H1 (cell line): ENCODE measurements at regions not wholly inside any gene's neighbourhood (a gene's known extent, or its start where the extent isn't known, plus 50 kb on each side); places are given as distances from the start of the nearest gene placed in this dataset.

Experiments
- CTCF ChIA-PET: fragments of 300-600 bp; sonication (Branson Sonifier 250); formaldehyde crosslinking; loops from one replicate; lab custom pipeline; 2021; ENCODE audit not compliant: partially characterized antibody; lab: Charles Lee
- POLR2A ChIA-PET: fragments of 300-600 bp; sonication (Branson Sonifier 250); formaldehyde crosslinking; loops from one replicate; lab custom pipeline; 2021; ENCODE audit warnings: inconsistent platforms; ENCODE audit not compliant: partially characterized antibody; lab: Charles Lee
- DNase-seq, 2 experiments: peaks; one replicate each; pipeline versions ENCODE4 v3.0.0 to v3.0.0-alpha.2; 2010 to 2022; ENCODE audit warnings: low spot score in 2 of 2, low read depth in 1 of 2, mixed read lengths in 1 of 2
- FAIRE-seq: peaks from 2 replicates; lab custom pipeline; 2011; peaks lifted over from hg19 to GRCh38; lab: Jason Lieb, UNC
- H2AFZ ChIP-seq: 2 replicates; pipeline ENCODE4 v1.8.1; 2012; ENCODE audit warnings: low read length, inconsistent platforms
- H2AK5ac ChIP-seq: 2 replicates; pipeline ENCODE4 v1.6.1; 2013; ENCODE audit warnings: low read depth, low read length
- H2BK120ac ChIP-seq: replicated peaks from 2 replicates; pipeline ENCODE3; 2013; ENCODE audit warnings: low read depth, low read length, inconsistent platforms
- H2BK12ac ChIP-seq: 2 replicates; pipeline ENCODE4 v1.6.1; 2013; ENCODE audit warnings: low read depth, low read length
- H2BK15ac ChIP-seq: 2 replicates; pipeline ENCODE4 v1.6.1; 2013; ENCODE audit warnings: low read length
- H2BK20ac ChIP-seq: 2 replicates; pipeline ENCODE4 v1.6.1; 2013; ENCODE audit warnings: low read length
- H2BK5ac ChIP-seq: 2 replicates; pipeline ENCODE4 v1.6.1; 2013; ENCODE audit warnings: low read depth, low read length
- H3K14ac ChIP-seq: 2 replicates; pipeline ENCODE4 v1.6.1; 2013; ENCODE audit warnings: inconsistent platforms; ENCODE audit not compliant: insufficient read length
- H3K18ac ChIP-seq: 2 replicates; pipeline ENCODE4 v1.6.1; 2013; ENCODE audit warnings: low read length; ENCODE audit errors: extremely low read depth
- H3K23ac ChIP-seq: 2 replicates; pipeline ENCODE4 v1.6.1; 2013; ENCODE audit warnings: inconsistent platforms; ENCODE audit not compliant: insufficient read length
- H3K23me2 ChIP-seq: 2 replicates; pipeline ENCODE4 v1.6.1; 2013; ENCODE audit warnings: low read depth, low read length
- H3K27ac ChIP-seq: 2 replicates; pipeline ENCODE4 v1.6.1; 2011; ENCODE audit warnings: low read depth, low read length, inconsistent platforms
- H3K27me3 ChIP-seq, 4 experiments: replicated peaks in 1 of 4; 1 replicate in 1 of 4; 2 replicates in 3 of 4; pipeline versions ENCODE4 v1.6.1 to v1.8.1; 2011 to 2013; ENCODE audit warnings: low read length in 3 of 4, mild to moderate bottlenecking in 3 of 4, inconsistent platforms in 2 of 4, mixed read lengths in 2 of 4, moderate library complexity in 1 of 4; ENCODE audit not compliant: control insufficient read depth in 3 of 4, insufficient read depth in 3 of 4; ENCODE audit errors: extremely low read depth in 1 of 4
- H3K36me3 ChIP-seq, 4 experiments: 2 replicates each; pipeline versions ENCODE4 v1.6.1 to v1.8.1; 2011 to 2013; ENCODE audit warnings: mild to moderate bottlenecking in 4 of 4, low read length in 3 of 4, moderate library complexity in 2 of 4, control low read depth in 1 of 4, inconsistent platforms in 1 of 4; ENCODE audit not compliant: insufficient read depth in 4 of 4, control insufficient read depth in 2 of 4
- H3K4ac ChIP-seq: replicated peaks from 2 replicates; pipeline ENCODE3; 2013; ENCODE audit warnings: low read length, low read depth, mixed read lengths, inconsistent platforms; ENCODE audit not compliant: insufficient read length
- H3K4me1 ChIP-seq, 4 experiments: replicated peaks in 1 of 4; 1 replicate in 1 of 4; 2 replicates in 3 of 4; pipeline versions ENCODE4 v1.6.1 to v1.8.1; 2011 to 2013; ENCODE audit warnings: low read length in 3 of 4, inconsistent platforms in 2 of 4, mixed read lengths in 1 of 4; ENCODE audit not compliant: insufficient read depth in 4 of 4, control insufficient read depth in 3 of 4
- H3K4me2 ChIP-seq, 2 experiments: 2 replicates each; pipeline versions ENCODE4 v1.6.1 to v1.8.1; 2011 to 2013; ENCODE audit warnings: low read depth in 2 of 2, low read length in 2 of 2, control low read depth in 1 of 2, inconsistent platforms in 1 of 2, mild to moderate bottlenecking in 1 of 2; ENCODE audit not compliant: insufficient read depth in 1 of 2
- H3K4me3 ChIP-seq, 4 experiments: fragments of 200-600, 300-600 bp in 1 of 4; sonication (generic), shearing (Covaris generic), sonication (Bioruptor Twin) in 1 of 4; 2 replicates each; pipeline versions ENCODE4 v1.5.1 to v1.8.1; 2011 to 2016; ENCODE audit warnings: low read length in 4 of 4, low read depth in 3 of 4, control low read depth in 2 of 4, inconsistent platforms in 2 of 4, mild to moderate bottlenecking in 2 of 4, mixed read lengths in 1 of 4, moderate library complexity in 1 of 4; ENCODE audit not compliant: insufficient read depth in 2 of 4; ENCODE audit errors: extremely low read depth in 1 of 4
- H3K56ac ChIP-seq: replicated peaks from 2 replicates; pipeline ENCODE3; 2013; ENCODE audit warnings: low read depth, mild to moderate bottlenecking, mixed read lengths, low read length, inconsistent platforms; ENCODE audit not compliant: insufficient read length
- H3K79me1 ChIP-seq: 2 replicates; pipeline ENCODE4 v1.6.1; 2013; ENCODE audit warnings: low read depth, low read length, control low read depth
- H3K79me2 ChIP-seq, 2 experiments: 2 replicates each; pipeline versions ENCODE4 v1.6.1 to v1.8.1; 2012 to 2013; ENCODE audit warnings: low read length in 2 of 2, mild to moderate bottlenecking in 2 of 2, inconsistent platforms in 1 of 2; ENCODE audit not compliant: insufficient read depth in 2 of 2, control insufficient read depth in 1 of 2
- H3K9ac ChIP-seq, 4 experiments: replicated peaks in 1 of 4; 1 replicate in 1 of 4; 2 replicates in 3 of 4; pipeline versions ENCODE4 v1.6.1 to v1.8.1; 2011 to 2013; ENCODE audit warnings: low read depth in 3 of 4, low read length in 3 of 4, control low read depth in 2 of 4, mild to moderate bottlenecking in 2 of 4, moderate library complexity in 2 of 4, inconsistent platforms in 1 of 4; ENCODE audit errors: extremely low read depth in 1 of 4
- H3K9me3 ChIP-seq, 2 experiments: 2 replicates each; pipeline versions ENCODE4 v1.6.1 to v1.8.1; 2012 to 2013; ENCODE audit warnings: mild to moderate bottlenecking in 2 of 2, moderate library complexity in 2 of 2, control low read depth in 1 of 2, inconsistent platforms in 1 of 2, low read depth in 1 of 2, low read length in 1 of 2, mixed read lengths in 1 of 2; ENCODE audit not compliant: insufficient read depth in 2 of 2
- H4K20me1 ChIP-seq, 2 experiments: replicated peaks in 1 of 2; 2 replicates each; pipeline versions ENCODE3 to v1.8.1; 2011 to 2013; ENCODE audit warnings: inconsistent platforms in 2 of 2, low read length in 2 of 2, mild to moderate bottlenecking in 1 of 2; ENCODE audit not compliant: insufficient read depth in 2 of 2, control insufficient read depth in 1 of 2
- H4K5ac ChIP-seq: 2 replicates; pipeline ENCODE4 v1.6.1; 2013; ENCODE audit warnings: low read length, low read depth, mixed read lengths, inconsistent platforms; ENCODE audit not compliant: insufficient read length
- H4K8ac ChIP-seq: 2 replicates; pipeline ENCODE4 v1.8.0; 2013; ENCODE audit warnings: mild to moderate bottlenecking, moderate library complexity, low read length, inconsistent platforms; ENCODE audit not compliant: insufficient read depth; ENCODE audit errors: extremely low read depth
- H4K91ac ChIP-seq: replicated peaks from 2 replicates; pipeline ENCODE3; 2013; ENCODE audit warnings: low read length, mixed read lengths, inconsistent platforms; ENCODE audit not compliant: insufficient read length
- BACH1 ChIP-seq: IDR thresholded peaks from 2 replicates; pipeline ENCODE4 v1.6.1; 2012; ENCODE audit warnings: low read length, improper control_type of control experiment
- CBX5 ChIP-seq: fragments of 300-800, 300-1000 bp; sonication (generic); IDR thresholded peaks from 2 replicates; pipeline ENCODE4 v1.7.1; 2016; ENCODE audit warnings: antibody characterized with exemption, low read length, low read depth
- EGR1 ChIP-seq: IDR thresholded peaks from 2 replicates; pipeline ENCODE4 v1.6.1; 2011; ENCODE audit warnings: low read depth, low read length, borderline replicate concordance
- EP300 ChIP-seq, 2 experiments: IDR thresholded peaks; 1 replicate in 1 of 2; 2 replicates in 1 of 2; pipeline ENCODE4 v1.6.1; 2011 to 2012; ENCODE audit warnings: low read depth in 2 of 2, low read length in 2 of 2, mild to moderate bottlenecking in 2 of 2, borderline replicate concordance in 1 of 2, inconsistent platforms in 1 of 2, moderate library complexity in 1 of 2
- GABPA ChIP-seq: IDR thresholded peaks from 2 replicates; pipeline ENCODE4 v1.6.1; 2011; ENCODE audit warnings: mild to moderate bottlenecking, low read length, moderate library complexity, borderline replicate concordance; ENCODE audit not compliant: insufficient read depth
- GTF2F1 ChIP-seq: IDR thresholded peaks from 2 replicates; pipeline ENCODE4 v1.6.1; 2012; ENCODE audit warnings: low read depth, low read length, improper control_type of control experiment, borderline replicate concordance
- HDAC6 ChIP-seq: IDR thresholded peaks from one replicate; pipeline ENCODE4 v1.7.1; 2012; ENCODE audit warnings: low read depth, mild to moderate bottlenecking, inconsistent platforms, low read length, moderate library complexity
- KDM4A ChIP-seq: IDR thresholded peaks from one replicate; pipeline ENCODE4 v1.7.1; 2012; ENCODE audit warnings: low read depth, mild to moderate bottlenecking, moderate library complexity, low read length, inconsistent platforms; ENCODE audit not compliant: severe bottlenecking
- RFX5 ChIP-seq: IDR thresholded peaks from 2 replicates; pipeline ENCODE4 v1.6.1; 2011; ENCODE audit warnings: low read depth, low read length, improper control_type of control experiment, borderline replicate concordance
- RXRA ChIP-seq: IDR thresholded peaks from 2 replicates; pipeline ENCODE4 v1.6.1; 2011; ENCODE audit warnings: low read depth, mild to moderate bottlenecking, low read length, moderate library complexity; ENCODE audit not compliant: insufficient read depth
- SIN3A ChIP-seq, 2 experiments: IDR thresholded peaks in 1 of 2; conservative IDR thresholded peaks in 1 of 2; 2 replicates each; pipeline ENCODE4 v1.6.1; 2011 to 2012; ENCODE audit warnings: low read length in 2 of 2, improper control_type of control experiment in 1 of 2, low read depth in 1 of 2, mild to moderate bottlenecking in 1 of 2
- SRF ChIP-seq: IDR thresholded peaks from 2 replicates; pipeline ENCODE4 v1.6.1; 2011; ENCODE audit warnings: mild to moderate bottlenecking, low read depth, low read length, moderate library complexity
- WGBS, 2 experiments: shearing (Covaris generic) in 1 of 2; methylation state at CpG; one replicate each; pipeline versions ENCODE4 v1.1.6 to v1.1.7; 2013 to 2015; ENCODE audit warnings: low lambda C conversion rate in 2 of 2, mixed read lengths in 2 of 2, inconsistent platforms in 1 of 2, low coverage in 1 of 2, missing lambda C conversion rate in 1 of 2; ENCODE audit not compliant: insufficient replicate concordance in 2 of 2, insufficient coverage in 1 of 2, insufficient read length in 1 of 2; ENCODE audit errors: extremely low coverage in 1 of 2, missing lambda C conversion rate in 1 of 2; 5-methylcytosine and 5-hydroxymethylcytosine counted together
- TF ChIP-seq, protein P1 (sequence below): IDR thresholded peaks from 2 replicates; pipeline ENCODE4 v1.6.1; 2012; ENCODE audit warnings: inconsistent platforms

GRCh38 chr12:34338751-34339150 is 316.5 kb downstream of the ALG10 start:
- no peak overlapping the region for H2AFZ ChIP-seq
- H4K5ac ChIP-seq: no peak overlapping the region
- H3K23ac ChIP-seq: no peak overlapping the region
- H3K79me2 ChIP-seq: no peaks in the 10 kb centered on the region
- no peaks in the 10 kb centered on the region for H3K27me3 ChIP-seq
- CTCF ChIA-PET: interaction anchor here (0.6 kb wide), 1 partner anchor 185 kb away, joined by 3 read pairs; no protein-coding TSS in a partner anchor
- no peak overlapping the region for H2BK12ac ChIP-seq
- POLR2A ChIA-PET: no interaction called here
- H3K4ac ChIP-seq: no peak overlapping the region
- no peak overlapping the region for H2BK120ac ChIP-seq
- H4K8ac ChIP-seq: no peak overlapping the region; the same call in 1 of the 2 replicates
- H3K27ac ChIP-seq: no peak overlapping the region
- no peak overlapping the region for H2BK20ac ChIP-seq
- H3K23me2 ChIP-seq: no peaks in the 10 kb centered on the region
- no peak overlapping the region for H3K14ac ChIP-seq
- H2AK5ac ChIP-seq: no peak overlapping the region
- no peak overlapping the region for H3K18ac ChIP-seq
- no peaks in the 10 kb centered on the region for H3K4me1 ChIP-seq
- H3K9me3 ChIP-seq: peaks cover 39 to 100% of the 10 kb centered on the region in 2 experiments
- H3K9ac ChIP-seq: no peak overlapping the region
- no peaks in the 10 kb centered on the region for H3K79me1 ChIP-seq
- WGBS, 2 experiments: 79% methylated on average over 11 of the region's 22 CpGs; no CpG with 5 or more reads in 1 of the 2 experiments
- H4K20me1 ChIP-seq: no peaks in the 10 kb centered on the region
- H2BK5ac ChIP-seq: no peak overlapping the region
- H3K4me2 ChIP-seq: no peak overlapping the region
- H2BK15ac ChIP-seq: no peak overlapping the region
- DNase-seq (no peak), FAIRE-seq (no peak)
- no peak overlapping the region for H4K91ac ChIP-seq
- no peak overlapping the region for H3K4me3 ChIP-seq
- H3K36me3 ChIP-seq: peaks cover 0 to 7% (median 0%) of the 10 kb centered on the region in 4 experiments; a peak in 1 of 8 replicates
- TF ChIP-seq, protein P1, sequence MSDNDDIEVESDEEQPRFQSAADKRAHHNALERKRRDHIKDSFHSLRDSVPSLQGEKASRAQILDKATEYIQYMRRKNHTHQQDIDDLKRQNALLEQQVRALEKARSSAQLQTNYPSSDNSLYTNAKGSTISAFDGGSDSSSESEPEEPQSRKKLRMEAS: no peak
- TF ChIP-seq KDM4A (no peak), RXRA (no peak), SIN3A (conservative IDR thresholded peaks at IDR 0.05 in 1 of 2, IDR thresholded peaks at IDR 0.05 in 1 of 2; ENCODE audit: low read depth in 1 of 2, low read length in 2 of 2) (no peak), CBX5 (no peak), HDAC6 (no peak), BACH1 (no peak), GABPA (no peak), SRF (no peak), EGR1 (no peak), GTF2F1 (no peak), RFX5 (no peak), EP300 (IDR thresholded peaks at IDR 0.05; ENCODE audit: borderline replicate concordance in 1 of 2, low read depth in 2 of 2, low read length in 2 of 2) (no peak)
- H3K56ac ChIP-seq: no peak overlapping the region
